ENCODE measurements at regions not wholly inside any gene's neighbourhood (a gene's known extent, or its start where the extent isn't known, plus 50 kb on each side); places are given as distances from the start of the nearest gene placed in this dataset.

DNA sequence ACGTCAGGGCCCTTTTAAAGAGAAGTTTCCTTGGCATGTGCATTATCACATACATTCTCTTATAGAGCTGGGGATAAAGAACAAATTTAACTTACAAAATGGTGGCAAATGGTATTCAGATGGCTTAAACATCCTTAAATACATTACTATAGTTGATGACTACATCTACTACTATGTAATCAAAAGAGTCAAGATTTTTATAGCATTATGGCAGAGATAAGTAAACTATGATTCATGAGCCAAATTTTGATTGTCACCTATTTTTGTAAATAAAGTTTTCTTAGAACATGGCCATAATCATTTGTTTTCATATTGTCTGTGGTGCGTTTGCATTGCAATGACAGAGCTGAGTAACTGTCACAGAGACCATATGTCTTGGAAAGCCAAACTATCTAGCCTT is 1188.6 kb upstream of the TENM4 start:
- 82 to 85% (median 84%) methylated on average over 2 of the region's 2 CpGs for WGBS, 4 donors

DNA sequence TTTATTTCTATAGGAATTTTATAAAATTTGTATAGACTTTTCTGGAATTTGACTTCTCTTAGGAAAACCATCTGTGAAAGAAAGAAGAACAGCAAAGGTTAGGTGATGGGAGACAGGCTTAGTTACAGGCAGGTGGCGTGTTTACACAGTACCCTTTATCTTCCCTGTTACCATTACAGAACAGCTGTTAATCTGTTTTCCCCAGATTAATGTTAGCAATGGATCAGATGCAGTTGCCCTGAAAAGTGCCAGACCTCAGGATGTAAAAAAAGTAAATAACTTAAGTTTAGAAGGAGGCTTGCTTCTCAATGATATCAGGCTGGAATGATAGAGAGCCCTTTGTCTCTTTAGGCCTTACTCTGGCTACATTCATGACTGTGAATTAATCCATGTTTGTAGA is 1186.5 kb upstream of the TENM4 start:
- Histone ChIP-seq H3K9me3 (no peaks in the 10 kb centered on the region), H3K36me3 (no peaks in the 10 kb centered on the region), H3K27me3 (no peaks in the 10 kb centered on the region), H3K4me3 (no peak overlapping the region), H3K4me1 (no peaks in the 10 kb centered on the region), H3K27ac (no peak overlapping the region)
- ATAC-seq (no peak), DNase-seq (no peak)
- 75 to 96% (median 92%) methylated on average over 1 of the region's 1 CpG for WGBS, 4 donors
- no peak for TF ChIP-seq POLR2A (IDR thresholded peaks at IDR 0.05)
- TF ChIP-seq, protein P1, sequence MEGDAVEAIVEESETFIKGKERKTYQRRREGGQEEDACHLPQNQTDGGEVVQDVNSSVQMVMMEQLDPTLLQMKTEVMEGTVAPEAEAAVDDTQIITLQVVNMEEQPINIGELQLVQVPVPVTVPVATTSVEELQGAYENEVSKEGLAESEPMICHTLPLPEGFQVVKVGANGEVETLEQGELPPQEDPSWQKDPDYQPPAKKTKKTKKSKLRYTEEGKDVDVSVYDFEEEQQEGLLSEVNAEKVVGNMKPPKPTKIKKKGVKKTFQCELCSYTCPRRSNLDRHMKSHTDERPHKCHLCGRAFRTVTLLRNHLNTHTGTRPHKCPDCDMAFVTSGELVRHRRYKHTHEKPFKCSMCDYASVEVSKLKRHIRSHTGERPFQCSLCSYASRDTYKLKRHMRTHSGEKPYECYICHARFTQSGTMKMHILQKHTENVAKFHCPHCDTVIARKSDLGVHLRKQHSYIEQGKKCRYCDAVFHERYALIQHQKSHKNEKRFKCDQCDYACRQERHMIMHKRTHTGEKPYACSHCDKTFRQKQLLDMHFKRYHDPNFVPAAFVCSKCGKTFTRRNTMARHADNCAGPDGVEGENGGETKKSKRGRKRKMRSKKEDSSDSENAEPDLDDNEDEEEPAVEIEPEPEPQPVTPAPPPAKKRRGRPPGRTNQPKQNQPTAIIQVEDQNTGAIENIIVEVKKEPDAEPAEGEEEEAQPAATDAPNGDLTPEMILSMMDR (IDR thresholded peaks at IDR 0.05), result no peak
- intact Hi-C loops (cut with DNase I), result no loop called here

More for the DNA sequence above, 1188.6 kb upstream of the TENM4 start:
- ATAC-seq (no peak), DNase-seq (no peak)
- Histone ChIP-seq H3K27ac (no peak overlapping the region), H3K4me1 (no peaks in the 10 kb centered on the region), H3K27me3 (no peaks in the 10 kb centered on the region), H3K9me3 (no peaks in the 10 kb centered on the region), H3K4me3 (no peak overlapping the region), H3K36me3 (no peaks in the 10 kb centered on the region)
- intact Hi-C loops (cut with DNase I), result no loop called here
- TF ChIP-seq, protein P1 (IDR thresholded peaks at IDR 0.05), result no peak
- TF ChIP-seq POLR2A (IDR thresholded peaks at IDR 0.05), result no peak

DNA sequence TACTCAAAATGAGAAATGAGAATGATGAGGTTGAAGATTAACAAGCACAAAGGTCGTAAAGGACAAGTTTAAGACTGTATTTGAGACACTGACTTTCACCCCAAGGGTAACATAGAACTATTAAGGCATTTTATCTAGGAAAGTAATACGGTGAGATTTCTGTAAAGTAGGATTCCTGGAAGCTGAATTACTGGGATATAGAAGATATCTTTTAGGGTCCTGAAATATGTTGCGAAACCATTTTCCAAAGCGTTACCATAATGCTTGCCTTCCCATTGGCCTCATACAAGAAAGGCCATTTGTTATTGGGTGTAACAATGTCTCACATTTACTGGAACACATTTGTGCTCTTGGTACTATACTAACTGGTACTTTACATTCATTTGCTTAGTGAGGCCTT is 1185.9 kb upstream of the TENM4 start:
- H3K4me3 ChIP-seq, result no peak overlapping the region
- WGBS, 4 donors, result 88 to 90% (median 89%) methylated on average over 4 of the region's 4 CpGs
- H3K27me3 ChIP-seq, result no peaks in the 10 kb centered on the region
- no peak for TF ChIP-seq POLR2A (IDR thresholded peaks at IDR 0.05)
- TF ChIP-seq, protein P1 (IDR thresholded peaks at IDR 0.05), result no peak
- ATAC-seq, result no peak
- H3K27ac ChIP-seq, result no peak overlapping the region
- intact Hi-C loops (cut with DNase I), result no loop called here
- no peak for DNase-seq
- no peaks in the 10 kb centered on the region for H3K4me1 ChIP-seq
- H3K36me3 ChIP-seq, result no peaks in the 10 kb centered on the region
- no peaks in the 10 kb centered on the region for H3K9me3 ChIP-seq

DNA sequence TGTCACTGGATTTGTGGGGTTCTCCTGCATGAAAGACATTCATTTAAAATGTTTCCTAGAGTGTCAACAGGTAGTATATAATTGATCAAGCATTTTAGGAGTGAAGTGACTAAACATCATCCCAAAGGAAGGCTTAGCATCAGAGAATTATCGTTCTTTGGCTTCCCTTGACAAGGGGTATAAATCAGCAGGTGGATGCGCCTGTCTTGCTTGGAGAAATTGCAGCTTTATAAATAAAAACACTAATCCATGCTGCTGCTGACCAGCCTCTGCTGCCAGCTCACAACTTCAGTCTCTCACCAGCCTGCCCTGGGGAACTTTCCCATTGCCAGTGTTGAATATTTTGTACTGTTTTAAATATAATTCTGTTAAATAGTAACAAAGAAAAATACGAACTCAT is 1184.7 kb upstream of the TENM4 start:
- ATAC-seq, result no peak
- DNase-seq, result no peak
- H3K4me1 ChIP-seq, result no peaks in the 10 kb centered on the region
- 78 to 83% (median 82%) methylated on average over 3 of the region's 3 CpGs for WGBS, 4 donors
- no peaks in the 10 kb centered on the region for H3K36me3 ChIP-seq
- intact Hi-C loops (cut with DNase I), result no loop called here
- H3K27ac ChIP-seq, result no peak overlapping the region
- H3K9me3 ChIP-seq, result no peaks in the 10 kb centered on the region
- TF ChIP-seq, protein P1 (IDR thresholded peaks at IDR 0.05), result no peak
- TF ChIP-seq POLR2A (IDR thresholded peaks at IDR 0.05), result no peak
- H3K4me3 ChIP-seq, result no peak overlapping the region
- no peaks in the 10 kb centered on the region for H3K27me3 ChIP-seq

Measured in heart left ventricle (tissue), 16 donors.